B cell (primary cell): ENCODE measurements at regions not wholly inside any gene's neighbourhood (a gene's known extent, or its start where the extent isn't known, plus 50 kb on each side); places are given as distances from the start of the nearest gene placed in this dataset.

Experiments
- CTCF ChIP-seq: fragments of 200-600 bp; IDR thresholded peaks from one replicate; pipeline ENCODE4 v1.8.0; 2022; ENCODE audit warnings: antibody characterized with exemption, mild to moderate bottlenecking
- EZH2 ChIP-seq: IDR thresholded peaks from 2 replicates; pipeline ENCODE4 v1.6.1; 2012; ENCODE audit warnings: borderline replicate concordance, low read depth, mild to moderate bottlenecking, moderate library complexity, low read length; ENCODE audit not compliant: insufficient read depth, poor library complexity, severe bottlenecking

- TF ChIP-seq CTCF: no peak
- TF ChIP-seq EZH2: no peak
These were observed 224.8 kb upstream of the TNRC6C start for GRCh38 chr17:77733576-77734296.
